ENCODE measurements at regions not wholly inside any gene's neighbourhood (a gene's known extent, or its start where the extent isn't known, plus 50 kb on each side); places are given as distances from the start of the nearest gene placed in this dataset.
"Not testable (repeated sequence)": the region's sequence is repeated elsewhere in the genome, so short reads cannot be mapped to it uniquely, and the experiment has no call there.

- no peak for DNase-seq
- TF ChIP-seq CTCF (IDR thresholded peaks at IDR 0.05) = no peak
- TF ChIP-seq POLR2A (IDR thresholded peaks at IDR 0.05) = no peak
- TF ChIP-seq EP300 (IDR thresholded peaks at IDR 0.05; ENCODE audit: low read depth) = no peak
- no peak for TF ChIP-seq POLR2AphosphoS5 (IDR thresholded peaks at IDR 0.05)
- Histone ChIP-seq H3K9me3 (no peaks in the 10 kb centered on the region), H3K27me3 (no peaks in the 10 kb centered on the region), H3K4me3 (no peak overlapping the region), H3K27ac (peak overlapping the region in 2 of 4 donors; percentile 8 to 52), H3K36me3 (no peaks in the 10 kb centered on the region), H3K4me1 (peaks cover 0 to 2% (median 0%) of the 10 kb centered on the region in 4 donors)
- in situ Hi-C loops (cut with MboI; ENCODE audit: low pct_ligation_motif_present in 1 of 4, low pct_unique_long_range_greater_than_20kb in 1 of 4, low sequenced_read_pairs in 3 of 4) (no loop called here), intact Hi-C loops (cut with DNase I; ENCODE audit: low total_unique reads) (no loop called here)
- WGBS, 2 donors (ENCODE audit: low coverage in 1 of 2) = 51 to 70% methylated on average over 11 to 14 of the region's 14 CpGs
Measured at GRCh38 chr12:46963977-46964971, 115.1 kb upstream of the PCED1B start.

- in situ Hi-C loops (cut with MboI; ENCODE audit: low pct_ligation_motif_present in 1 of 4, low pct_unique_long_range_greater_than_20kb in 1 of 4, low sequenced_read_pairs in 3 of 4) = no loop called here
- Histone ChIP-seq H3K4me1 (peaks cover 0 to 2% (median 0%) of the 10 kb centered on the region in 4 donors), H3K27ac (no peak overlapping the region), H3K36me3 (no peaks in the 10 kb centered on the region), H3K4me3 (no peak overlapping the region), H3K9me3 (no peaks in the 10 kb centered on the region), H3K27me3 (no peaks in the 10 kb centered on the region)
- intact Hi-C loops (cut with DNase I; ENCODE audit: low total_unique reads) = no loop called here
- DNase-seq = no peak
- TF ChIP-seq EP300 (IDR thresholded peaks at IDR 0.05; ENCODE audit: low read depth) (no peak), CTCF (IDR thresholded peaks at IDR 0.05) (no peak), POLR2AphosphoS5 (IDR thresholded peaks at IDR 0.05) (no peak), POLR2A (IDR thresholded peaks at IDR 0.05) (no peak)
- 58 to 63% methylated on average over 2 of the region's 2 CpGs for WGBS, 2 donors (ENCODE audit: low coverage in 1 of 2)
Measured at GRCh38 chr12:46965137-46965536, 114.3 kb upstream of the PCED1B start.

GRCh38 chr12:46965880-46966279 is 113.5 kb upstream of the PCED1B start:
- WGBS, 2 donors (ENCODE audit: low coverage in 1 of 2) = 86% methylated on average over 4 of the region's 4 CpGs; no CpG with 5 or more reads in 1 of the 2 donors
- peaks cover 0 to 2% (median 0%) of the 10 kb centered on the region in 4 donors for H3K4me1 ChIP-seq
- TF ChIP-seq EP300 (IDR thresholded peaks at IDR 0.05; ENCODE audit: low read depth) = no peak
- no peak for TF ChIP-seq POLR2A (IDR thresholded peaks at IDR 0.05)
- TF ChIP-seq CTCF (IDR thresholded peaks at IDR 0.05) = no peak
- no peak for TF ChIP-seq POLR2AphosphoS5 (IDR thresholded peaks at IDR 0.05)
- no peaks in the 10 kb centered on the region for H3K36me3 ChIP-seq
- no peak overlapping the region for H3K4me3 ChIP-seq
- intact Hi-C loops (cut with DNase I; ENCODE audit: low total_unique reads) = no loop called here
- in situ Hi-C loops (cut with MboI; ENCODE audit: low pct_ligation_motif_present in 1 of 4, low pct_unique_long_range_greater_than_20kb in 1 of 4, low sequenced_read_pairs in 3 of 4) = no loop called here
- no peaks in the 10 kb centered on the region for H3K27me3 ChIP-seq
- H3K9me3 ChIP-seq = no peaks in the 10 kb centered on the region
- H3K27ac ChIP-seq = no peak overlapping the region
- no peak for DNase-seq

- no peak for TF ChIP-seq EP300 (IDR thresholded peaks at IDR 0.05; ENCODE audit: low read depth)
- no peak for TF ChIP-seq POLR2AphosphoS5 (IDR thresholded peaks at IDR 0.05)
- TF ChIP-seq CTCF (IDR thresholded peaks at IDR 0.05) = no peak
- no peak for TF ChIP-seq POLR2A (IDR thresholded peaks at IDR 0.05)
- in situ Hi-C loops (cut with MboI; ENCODE audit: low pct_ligation_motif_present in 1 of 4, low pct_unique_long_range_greater_than_20kb in 1 of 4, low sequenced_read_pairs in 3 of 4) (no loop called here), intact Hi-C loops (cut with DNase I; ENCODE audit: low total_unique reads) (no loop called here)
- no peaks in the 10 kb centered on the region for H3K27me3 ChIP-seq
- H3K9me3 ChIP-seq = peaks cover 0 to 6% of the 10 kb centered on the region in 2 donors
- no peak overlapping the region for H3K27ac ChIP-seq
- 90 to 91% methylated on average over 5 of the region's 5 CpGs for WGBS, 2 donors (ENCODE audit: low coverage in 1 of 2)
- H3K4me1 ChIP-seq = no peaks in the 10 kb centered on the region
- no peaks in the 10 kb centered on the region for H3K36me3 ChIP-seq
- no peak for DNase-seq
- no peak overlapping the region for H3K4me3 ChIP-seq
Measured at GRCh38 chr12:46970636-46971035, 108.8 kb upstream of the PCED1B start.

- H3K27ac ChIP-seq; H3K9me3 ChIP-seq; H3K36me3 ChIP-seq; in situ Hi-C loops (cut with MboI; ENCODE audit: low pct_ligation_motif_present in 1 of 4, low pct_unique_long_range_greater_than_20kb in 1 of 4, low sequenced_read_pairs in 3 of 4); H3K4me1 ChIP-seq; intact Hi-C loops (cut with DNase I; ENCODE audit: low total_unique reads); H3K27me3 ChIP-seq; DNase-seq; H3K4me3 ChIP-seq: not testable (repeated sequence)
- WGBS, 2 donors (ENCODE audit: low coverage in 1 of 2) = 67 to 79% methylated on average over 2 to 3 of the region's 3 CpGs
Measured at GRCh38 chr12:46973937-46974336, 105.5 kb upstream of the PCED1B start.

Data from transverse colon (tissue), 4 donors.